ENCODE measurements at regions not wholly inside any gene's neighbourhood (a gene's known extent, or its start where the extent isn't known, plus 50 kb on each side); places are given as distances from the start of the nearest gene placed in this dataset.

DNA sequence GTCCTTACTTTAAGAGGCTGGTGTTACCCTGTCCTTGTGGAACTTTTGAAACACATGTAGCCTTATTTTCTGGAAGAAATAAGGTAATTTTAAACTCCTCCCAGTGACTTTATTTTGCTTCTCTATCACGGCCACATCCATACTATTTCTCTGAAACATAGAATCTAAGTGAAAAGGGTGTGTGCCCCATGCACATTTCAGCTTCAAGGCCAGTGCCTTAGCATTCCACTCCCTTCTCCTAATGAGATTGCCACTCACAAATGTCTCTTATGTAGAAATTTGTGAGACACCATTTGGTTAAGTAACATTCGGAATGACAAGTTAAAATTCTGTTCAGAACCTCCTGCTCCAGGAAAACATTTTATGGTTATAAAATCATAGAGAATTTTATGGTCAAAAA lies 562.7 kb downstream of the TUSC7 start:
- H3K9ac ChIP-seq (ENCODE audit: low read length) = no peak overlapping the region
- peaks cover 20% of the 10 kb centered on the region; the same call in 1 of the 2 replicates for H3K9me3 ChIP-seq (ENCODE audit: low read length)
- intact Hi-C loops (cut with micrococcal nuclease) = no loop called here
- ATAC-seq (no peak), DNase-seq (no peak)
- no peaks in the 10 kb centered on the region for H3K4me1 ChIP-seq (ENCODE audit: insufficient read depth, low read length)
- no peak for TF ChIP-seq EZH2 (IDR thresholded peaks at IDR 0.05; ENCODE audit: low read length, unreplicated experiment)
- TF ChIP-seq EZH2phosphoT487 (IDR thresholded peaks at IDR 0.05; ENCODE audit: borderline replicate concordance, low read length) = no peak
- TF ChIP-seq, protein P1, sequence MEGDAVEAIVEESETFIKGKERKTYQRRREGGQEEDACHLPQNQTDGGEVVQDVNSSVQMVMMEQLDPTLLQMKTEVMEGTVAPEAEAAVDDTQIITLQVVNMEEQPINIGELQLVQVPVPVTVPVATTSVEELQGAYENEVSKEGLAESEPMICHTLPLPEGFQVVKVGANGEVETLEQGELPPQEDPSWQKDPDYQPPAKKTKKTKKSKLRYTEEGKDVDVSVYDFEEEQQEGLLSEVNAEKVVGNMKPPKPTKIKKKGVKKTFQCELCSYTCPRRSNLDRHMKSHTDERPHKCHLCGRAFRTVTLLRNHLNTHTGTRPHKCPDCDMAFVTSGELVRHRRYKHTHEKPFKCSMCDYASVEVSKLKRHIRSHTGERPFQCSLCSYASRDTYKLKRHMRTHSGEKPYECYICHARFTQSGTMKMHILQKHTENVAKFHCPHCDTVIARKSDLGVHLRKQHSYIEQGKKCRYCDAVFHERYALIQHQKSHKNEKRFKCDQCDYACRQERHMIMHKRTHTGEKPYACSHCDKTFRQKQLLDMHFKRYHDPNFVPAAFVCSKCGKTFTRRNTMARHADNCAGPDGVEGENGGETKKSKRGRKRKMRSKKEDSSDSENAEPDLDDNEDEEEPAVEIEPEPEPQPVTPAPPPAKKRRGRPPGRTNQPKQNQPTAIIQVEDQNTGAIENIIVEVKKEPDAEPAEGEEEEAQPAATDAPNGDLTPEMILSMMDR (conservative IDR thresholded peaks at IDR 0.05; ENCODE audit: low read depth, low read length) = no peak
- H3K79me2 ChIP-seq (ENCODE audit: low read length) = no peaks in the 10 kb centered on the region
- no peak overlapping the region for H3K4me2 ChIP-seq (ENCODE audit: low read length)
- ChIA-PET POLR2A (ENCODE audit: unreplicated experiment) (no interaction called here), CTCF (no interaction called here)
- no peak overlapping the region for H2AFZ ChIP-seq (ENCODE audit: low read length)
- H4K20me1 ChIP-seq (ENCODE audit: low read length) = no peaks in the 10 kb centered on the region
- H3K27me3 ChIP-seq (ENCODE audit: low read length) = no peaks in the 10 kb centered on the region
- H3K4me3 ChIP-seq (ENCODE audit: low read length) = no peak overlapping the region
- no peaks in the 10 kb centered on the region for H3K9me2 ChIP-seq (replicated peaks; ENCODE audit: low read length)
- BruUV-seq (replicated peaks) = no TSS peak
- H3F3A ChIP-seq (ENCODE audit: low read length, unreplicated experiment) = no peaks in the 10 kb centered on the region
- no peaks in the 10 kb centered on the region; the same call in 1 of the 2 replicates for H3K36me3 ChIP-seq (ENCODE audit: low read depth, low read length)
- H3K27ac ChIP-seq (ENCODE audit: low read length) = no peak overlapping the region

DNA sequence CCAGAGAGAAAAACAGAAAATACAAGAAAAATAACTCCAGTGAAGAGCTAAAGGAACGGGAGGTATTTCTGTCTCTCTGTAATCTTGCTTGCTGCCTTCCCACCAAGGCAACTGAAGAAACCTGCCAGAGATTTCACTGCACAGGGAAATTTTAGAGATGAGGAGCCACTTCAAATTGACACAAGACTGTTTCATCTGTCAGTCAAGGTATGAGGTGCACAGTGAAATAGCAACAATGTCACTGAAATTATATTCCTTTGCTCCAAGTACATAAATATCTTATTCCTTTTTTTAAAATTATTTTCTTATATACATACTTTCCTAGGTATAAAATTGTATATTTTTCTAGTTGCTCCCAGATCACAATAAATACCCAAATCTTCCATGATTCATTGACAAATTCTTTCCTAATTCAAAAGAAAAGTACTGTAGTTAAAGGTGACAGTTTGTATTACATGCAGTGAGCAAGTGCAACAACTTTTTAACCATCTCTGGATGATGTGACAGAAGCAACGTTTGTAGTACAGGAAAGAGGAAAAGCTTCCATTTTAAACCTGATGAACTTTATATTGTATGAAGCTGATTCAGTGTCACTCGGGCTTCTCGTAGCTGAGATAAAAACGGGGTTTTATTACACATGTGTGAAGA lies 563.4 kb downstream of the TUSC7 start:
- ChIA-PET POLR2A (ENCODE audit: unreplicated experiment) (no interaction called here), CTCF (no interaction called here)
- no peaks in the 10 kb centered on the region for H4K20me1 ChIP-seq (ENCODE audit: low read length)
- no peaks in the 10 kb centered on the region; the same call in 1 of the 2 replicates for H3K36me3 ChIP-seq (ENCODE audit: low read depth, low read length)
- H2AFZ ChIP-seq (ENCODE audit: low read length) = no peak overlapping the region
- H3K4me2 ChIP-seq (ENCODE audit: low read length) = no peak overlapping the region
- intact Hi-C loops (cut with micrococcal nuclease) = no loop called here
- H3K79me2 ChIP-seq (ENCODE audit: low read length) = no peaks in the 10 kb centered on the region
- peaks cover 15% of the 10 kb centered on the region; the same call in 1 of the 2 replicates for H3K9me3 ChIP-seq (ENCODE audit: low read length)
- H3K9ac ChIP-seq (ENCODE audit: low read length) = no peak overlapping the region
- no peaks in the 10 kb centered on the region for H3K27me3 ChIP-seq (ENCODE audit: low read length)
- TF ChIP-seq EZH2phosphoT487 (IDR thresholded peaks at IDR 0.05; ENCODE audit: borderline replicate concordance, low read length) = no peak
- TF ChIP-seq, protein P1 (conservative IDR thresholded peaks at IDR 0.05; ENCODE audit: low read depth, low read length) = no peak
- TF ChIP-seq EZH2 (IDR thresholded peaks at IDR 0.05; ENCODE audit: low read length, unreplicated experiment) = no peak
- no peaks in the 10 kb centered on the region for H3F3A ChIP-seq (ENCODE audit: low read length, unreplicated experiment)
- no peak overlapping the region for H3K27ac ChIP-seq (ENCODE audit: low read length)
- H3K9me2 ChIP-seq (replicated peaks; ENCODE audit: low read length) = no peaks in the 10 kb centered on the region
- no TSS peak for BruUV-seq (replicated peaks)
- no peaks in the 10 kb centered on the region for H3K4me1 ChIP-seq (ENCODE audit: insufficient read depth, low read length)
- H3K4me3 ChIP-seq (ENCODE audit: low read length) = no peak overlapping the region
- ATAC-seq = no peak
- no peak for DNase-seq

DNA sequence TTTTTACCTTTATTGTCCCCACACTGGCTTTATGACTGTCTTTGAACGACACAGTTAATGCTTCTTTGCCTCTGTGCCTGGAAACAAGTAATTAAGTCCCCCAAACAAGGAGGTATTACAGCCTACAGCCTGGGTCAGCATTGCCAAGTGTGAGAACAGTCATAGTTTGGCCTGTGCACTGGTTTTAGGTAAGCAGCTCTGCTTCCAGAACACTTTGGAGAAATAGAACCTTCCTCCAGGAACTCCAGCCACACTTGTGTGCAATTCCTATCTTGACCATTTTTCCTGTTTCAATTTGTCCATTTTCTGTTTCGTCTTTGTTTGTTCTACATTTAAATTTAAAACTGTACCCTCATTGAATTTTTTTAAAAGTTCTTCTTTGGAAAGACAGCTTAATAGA lies 568.2 kb downstream of the TUSC7 start:
- BruUV-seq (replicated peaks) = no TSS peak
- DNase-seq (no peak), ATAC-seq (no peak)
- Histone ChIP-seq H4K20me1 (ENCODE audit: low read length) (no peaks in the 10 kb centered on the region), H3K79me2 (ENCODE audit: low read length) (no peaks in the 10 kb centered on the region), H3K4me1 (ENCODE audit: insufficient read depth, low read length) (no peaks in the 10 kb centered on the region), H3K9me2 (replicated peaks; ENCODE audit: low read length) (no peaks in the 10 kb centered on the region), H3K4me2 (ENCODE audit: low read length) (no peak overlapping the region), H3F3A (ENCODE audit: low read length, unreplicated experiment) (no peaks in the 10 kb centered on the region), H3K36me3 (ENCODE audit: low read depth, low read length) (no peaks in the 10 kb centered on the region; the same call in 1 of the 2 replicates), H3K9ac (ENCODE audit: low read length) (no peak overlapping the region), H3K27me3 (ENCODE audit: low read length) (no peaks in the 10 kb centered on the region), H2AFZ (ENCODE audit: low read length) (no peak overlapping the region), H3K9me3 (ENCODE audit: low read length) (no peaks in the 10 kb centered on the region), H3K4me3 (ENCODE audit: low read length) (no peak overlapping the region), H3K27ac (ENCODE audit: low read length) (no peak overlapping the region)
- ChIA-PET POLR2A (ENCODE audit: unreplicated experiment) (interaction anchor here (0.6 kb wide), 1 partner anchor 49 kb away, joined by 6 read pairs; no protein-coding TSS in a partner anchor), CTCF (no interaction called here)
- intact Hi-C loops (cut with micrococcal nuclease) = no loop called here
- TF ChIP-seq EZH2 (IDR thresholded peaks at IDR 0.05; ENCODE audit: low read length, unreplicated experiment) = no peak
- TF ChIP-seq EZH2phosphoT487 (IDR thresholded peaks at IDR 0.05; ENCODE audit: borderline replicate concordance, low read length) = no peak
- TF ChIP-seq, protein P1 (conservative IDR thresholded peaks at IDR 0.05; ENCODE audit: low read depth, low read length) = no peak

Data from PC-3 (cell line).